ENCODE measurements at regions not wholly inside any gene's neighbourhood (a gene's known extent, or its start where the extent isn't known, plus 50 kb on each side); places are given as distances from the start of the nearest gene placed in this dataset.

GRCh38 chr11:10358696-10359095 is 53.8 kb downstream of the ADM start:
- H3K27ac ChIP-seq (ENCODE audit: low read depth): no peak overlapping the region
- WGBS: 90% methylated on average over 4 of the region's 4 CpGs
- DNase-seq (ENCODE audit: extremely low spot score): no peak
- H3K4me3 ChIP-seq (ENCODE audit: low read depth, low read length): no peak overlapping the region
- no peaks in the 10 kb centered on the region for H3K36me3 ChIP-seq (ENCODE audit: insufficient read depth)
- no peaks in the 10 kb centered on the region for H3K4me1 ChIP-seq (ENCODE audit: insufficient read depth)

GRCh38 chr11:10359171-10359570 is 54.3 kb downstream of the ADM start:
- H3K36me3 ChIP-seq (ENCODE audit: insufficient read depth): no peaks in the 10 kb centered on the region
- H3K27ac ChIP-seq (ENCODE audit: low read depth): no peak overlapping the region
- 76% methylated on average over 1 of the region's 1 CpG for WGBS
- H3K4me1 ChIP-seq (ENCODE audit: insufficient read depth): no peaks in the 10 kb centered on the region
- no peak overlapping the region for H3K4me3 ChIP-seq (ENCODE audit: low read depth, low read length)
- DNase-seq (ENCODE audit: extremely low spot score): no peak

GRCh38 chr11:10360835-10361234 is 56.0 kb downstream of the ADM start:
- no peaks in the 10 kb centered on the region for H3K36me3 ChIP-seq (ENCODE audit: insufficient read depth)
- H3K4me1 ChIP-seq (ENCODE audit: insufficient read depth): no peaks in the 10 kb centered on the region
- no peak overlapping the region for H3K4me3 ChIP-seq (ENCODE audit: low read depth, low read length)

GRCh38 chr11:10365045-10365444 is 60.2 kb downstream of the ADM start:
- no peaks in the 10 kb centered on the region for H3K36me3 ChIP-seq (ENCODE audit: insufficient read depth)
- WGBS: 85% methylated on average over 5 of the region's 5 CpGs
- DNase-seq (ENCODE audit: extremely low spot score): no peak
- H3K4me1 ChIP-seq (ENCODE audit: insufficient read depth): no peaks in the 10 kb centered on the region
- no peak overlapping the region for H3K27ac ChIP-seq (ENCODE audit: low read depth)
- no peak overlapping the region for H3K4me3 ChIP-seq (ENCODE audit: low read depth, low read length)

More at GRCh38 chr11:10360835-10361234, 56.0 kb downstream of the ADM start:
- no peak for DNase-seq (ENCODE audit: extremely low spot score)
- H3K27ac ChIP-seq (ENCODE audit: low read depth): no peak overlapping the region

GRCh38 chr11:10366568-10367331 is 61.9 kb downstream of the ADM start:
- H3K4me3 ChIP-seq (ENCODE audit: low read depth, low read length): no peak overlapping the region
- WGBS: 34% methylated on average over 8 of the region's 8 CpGs
- peak; percentile 78 for DNase-seq (ENCODE audit: extremely low spot score)
- no peaks in the 10 kb centered on the region for H3K36me3 ChIP-seq (ENCODE audit: insufficient read depth)
- H3K27ac ChIP-seq (ENCODE audit: low read depth): no peak overlapping the region
- no peaks in the 10 kb centered on the region for H3K4me1 ChIP-seq (ENCODE audit: insufficient read depth)

- Histone ChIP-seq H3K36me3 (ENCODE audit: insufficient read depth) (no peaks in the 10 kb centered on the region), H3K4me3 (ENCODE audit: low read depth, low read length) (no peak overlapping the region), H3K4me1 (ENCODE audit: insufficient read depth) (no peaks in the 10 kb centered on the region), H3K27ac (ENCODE audit: low read depth) (no peak overlapping the region)
- 69% methylated on average over 7 of the region's 7 CpGs for WGBS
- no peak for DNase-seq (ENCODE audit: extremely low spot score)
Observed at GRCh38 chr11:10371926-10372641, 67.2 kb downstream of the ADM start.

- H3K36me3 ChIP-seq (ENCODE audit: insufficient read depth): no peaks in the 10 kb centered on the region
- no peak for DNase-seq (ENCODE audit: extremely low spot score)
- H3K4me3 ChIP-seq (ENCODE audit: low read depth, low read length): no peak overlapping the region
- H3K27ac ChIP-seq (ENCODE audit: low read depth): no peak overlapping the region
- 44% methylated on average over 3 of the region's 3 CpGs for WGBS
- H3K4me1 ChIP-seq (ENCODE audit: insufficient read depth): no peaks in the 10 kb centered on the region
Observed at GRCh38 chr11:10373340-10373739, 68.5 kb downstream of the ADM start.

GRCh38 chr11:10373929-10374328 is 69.1 kb downstream of the ADM start:
- no peak for DNase-seq (ENCODE audit: extremely low spot score)
- WGBS: 88% methylated on average over 1 of the region's 1 CpG

GRCh38 chr11:10374386-10374785 is 69.5 kb downstream of the ADM start:
- H3K27ac ChIP-seq (ENCODE audit: low read depth): no peak overlapping the region
- WGBS: 68% methylated on average over 1 of the region's 1 CpG
- H3K4me1 ChIP-seq (ENCODE audit: insufficient read depth): no peaks in the 10 kb centered on the region
- DNase-seq (ENCODE audit: extremely low spot score): no peak
- no peak overlapping the region for H3K4me3 ChIP-seq (ENCODE audit: low read depth, low read length)
- H3K36me3 ChIP-seq (ENCODE audit: insufficient read depth): no peaks in the 10 kb centered on the region

More at GRCh38 chr11:10373929-10374328, 69.1 kb downstream of the ADM start:
- Histone ChIP-seq H3K27ac (ENCODE audit: low read depth) (no peak overlapping the region), H3K36me3 (ENCODE audit: insufficient read depth) (no peaks in the 10 kb centered on the region), H3K4me3 (ENCODE audit: low read depth, low read length) (no peak overlapping the region), H3K4me1 (ENCODE audit: insufficient read depth) (no peaks in the 10 kb centered on the region)

GRCh38 chr11:10375280-10375971 is 70.6 kb downstream of the ADM start:
- Histone ChIP-seq H3K4me1 (ENCODE audit: insufficient read depth) (no peaks in the 10 kb centered on the region), H3K4me3 (ENCODE audit: low read depth, low read length) (no peak overlapping the region), H3K27ac (ENCODE audit: low read depth) (no peak overlapping the region), H3K36me3 (ENCODE audit: insufficient read depth) (no peaks in the 10 kb centered on the region)
- no peak for DNase-seq (ENCODE audit: extremely low spot score)
- 56% methylated on average over 5 of the region's 5 CpGs for WGBS

- 81% methylated on average over 6 of the region's 6 CpGs for whole genome bisulfite sequencing
Observed at GRCh38 chr11:10376061-10376460, 71.2 kb downstream of the ADM start.

GRCh38 chr11:10377183-10377582 is 72.3 kb downstream of the ADM start:
- no peaks in the 10 kb centered on the region for H3K4me1 ChIP-seq (ENCODE audit: insufficient read depth)
- H3K27ac ChIP-seq (ENCODE audit: low read depth): no peak overlapping the region
- no peak for DNase-seq (ENCODE audit: extremely low spot score)
- no peak overlapping the region for H3K4me3 ChIP-seq (ENCODE audit: low read depth, low read length)
- H3K36me3 ChIP-seq (ENCODE audit: insufficient read depth): no peaks in the 10 kb centered on the region

More at GRCh38 chr11:10376061-10376460, 71.2 kb downstream of the ADM start:
- H3K4me1 ChIP-seq (ENCODE audit: insufficient read depth): no peaks in the 10 kb centered on the region
- no peak overlapping the region for H3K27ac ChIP-seq (ENCODE audit: low read depth)
- no peaks in the 10 kb centered on the region for H3K36me3 ChIP-seq (ENCODE audit: insufficient read depth)
- no peak overlapping the region for H3K4me3 ChIP-seq (ENCODE audit: low read depth, low read length)
- DNase-seq (ENCODE audit: extremely low spot score): no peak

- Histone ChIP-seq H3K4me3 (ENCODE audit: low read depth, low read length) (no peak overlapping the region), H3K36me3 (ENCODE audit: insufficient read depth) (no peaks in the 10 kb centered on the region), H3K4me1 (ENCODE audit: insufficient read depth) (no peaks in the 10 kb centered on the region), H3K27ac (ENCODE audit: low read depth) (no peak overlapping the region)
- WGBS: 94% methylated on average over 4 of the region's 4 CpGs
- DNase-seq (ENCODE audit: extremely low spot score): no peak
Observed at GRCh38 chr11:10378362-10378761, 73.5 kb downstream of the ADM start.

GRCh38 chr11:10379022-10379421 is 74.1 kb downstream of the ADM start:
- H3K27ac ChIP-seq (ENCODE audit: low read depth): no peak overlapping the region
- no peak for DNase-seq (ENCODE audit: extremely low spot score)

More at GRCh38 chr11:10379022-10379421, 74.1 kb downstream of the ADM start:
- Histone ChIP-seq H3K4me1 (ENCODE audit: insufficient read depth) (no peaks in the 10 kb centered on the region), H3K36me3 (ENCODE audit: insufficient read depth) (no peaks in the 10 kb centered on the region), H3K4me3 (ENCODE audit: low read depth, low read length) (no peak overlapping the region)
- 41% methylated on average over 1 of the region's 1 CpG for whole genome bisulfite sequencing
